Mesothelial cell of epicardium (in vitro differentiated cells): ENCODE measurements at regions not wholly inside any gene's neighbourhood (a gene's known extent, or its start where the extent isn't known, plus 50 kb on each side); places are given as distances from the start of the nearest gene placed in this dataset.

ENCODE experiments used
- DNase-seq, 2 experiments: peaks; one replicate each; pipeline ENCODE4 v3.0.0; 2021; ENCODE audit warnings: low spot score in 2 of 2; ENCODE audit not compliant: unreplicated experiment in 2 of 2
- H3K27ac Mint-ChIP-seq: 2 replicates; pipeline ENCODE4 v1.8.0; 2021; ENCODE audit warnings: mixed read lengths
- H3K27me3 Mint-ChIP-seq: 2 replicates; pipeline ENCODE4 v1.8.0; 2021; ENCODE audit warnings: low read depth, mixed read lengths
- H3K36me3 Mint-ChIP-seq: 2 replicates; pipeline ENCODE4 v1.8.0; 2021; ENCODE audit warnings: mixed read lengths
- H3K4me1 Mint-ChIP-seq: 2 replicates; pipeline ENCODE4 v1.8.0; 2021; ENCODE audit warnings: mixed read lengths
- H3K4me3 Mint-ChIP-seq: 2 replicates; pipeline ENCODE4 v1.8.0; 2021; ENCODE audit warnings: mild to moderate bottlenecking, moderate library complexity, mixed read lengths
- H3K9me3 Mint-ChIP-seq: 2 replicates; pipeline ENCODE4 v1.8.0; 2021; ENCODE audit warnings: mixed read lengths
- TF ChIP-seq, protein P1 (sequence below): fragments of 200-600 bp; sonication (generic); IDR thresholded peaks from one replicate; pipeline ENCODE4 v1.5.0; 2021; ENCODE audit warnings: antibody characterized with exemption; ENCODE audit not compliant: unreplicated experiment

GRCh38 chr1:81585371-81585770 lies 215.4 kb upstream of the ADGRL2 start:
- peaks cover 40% of the 10 kb centered on the region for H3K4me1 Mint-ChIP-seq
- peaks cover 5% of the 10 kb centered on the region for H3K9me3 Mint-ChIP-seq
- TF ChIP-seq, protein P1, sequence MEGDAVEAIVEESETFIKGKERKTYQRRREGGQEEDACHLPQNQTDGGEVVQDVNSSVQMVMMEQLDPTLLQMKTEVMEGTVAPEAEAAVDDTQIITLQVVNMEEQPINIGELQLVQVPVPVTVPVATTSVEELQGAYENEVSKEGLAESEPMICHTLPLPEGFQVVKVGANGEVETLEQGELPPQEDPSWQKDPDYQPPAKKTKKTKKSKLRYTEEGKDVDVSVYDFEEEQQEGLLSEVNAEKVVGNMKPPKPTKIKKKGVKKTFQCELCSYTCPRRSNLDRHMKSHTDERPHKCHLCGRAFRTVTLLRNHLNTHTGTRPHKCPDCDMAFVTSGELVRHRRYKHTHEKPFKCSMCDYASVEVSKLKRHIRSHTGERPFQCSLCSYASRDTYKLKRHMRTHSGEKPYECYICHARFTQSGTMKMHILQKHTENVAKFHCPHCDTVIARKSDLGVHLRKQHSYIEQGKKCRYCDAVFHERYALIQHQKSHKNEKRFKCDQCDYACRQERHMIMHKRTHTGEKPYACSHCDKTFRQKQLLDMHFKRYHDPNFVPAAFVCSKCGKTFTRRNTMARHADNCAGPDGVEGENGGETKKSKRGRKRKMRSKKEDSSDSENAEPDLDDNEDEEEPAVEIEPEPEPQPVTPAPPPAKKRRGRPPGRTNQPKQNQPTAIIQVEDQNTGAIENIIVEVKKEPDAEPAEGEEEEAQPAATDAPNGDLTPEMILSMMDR = no peak
- H3K4me3 Mint-ChIP-seq = no peak overlapping the region
- H3K27me3 Mint-ChIP-seq = no peaks in the 10 kb centered on the region
- H3K36me3 Mint-ChIP-seq = no peaks in the 10 kb centered on the region
- H3K27ac Mint-ChIP-seq = no peak overlapping the region
- DNase-seq = no peak

DNA sequence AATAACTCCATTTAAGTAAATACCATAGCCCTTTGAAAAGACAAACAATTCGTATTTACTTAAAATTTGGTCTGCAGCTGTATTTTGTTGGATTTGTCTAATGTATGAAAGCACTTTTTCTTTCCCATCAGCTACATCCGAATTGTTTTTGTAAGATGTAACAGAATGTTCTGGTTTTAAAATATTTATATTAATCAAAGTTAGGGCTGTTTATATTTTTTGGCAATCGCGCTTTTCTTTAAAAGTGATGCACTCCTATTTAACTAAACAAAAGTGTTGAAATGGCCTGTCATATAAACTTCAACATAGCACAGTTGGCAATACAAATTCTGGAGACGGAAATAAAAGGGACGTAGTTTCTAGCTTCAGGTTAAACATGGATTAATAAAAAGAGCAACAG lies 216.3 kb upstream of the ADGRL2 start:
- H3K27ac Mint-ChIP-seq = no peak overlapping the region
- DNase-seq = no peak
- no peaks in the 10 kb centered on the region for H3K9me3 Mint-ChIP-seq

GRCh38 chr1:81583878-81584277 lies 216.9 kb upstream of the ADGRL2 start:
- Mint-ChIP-seq H3K36me3 (no peaks in the 10 kb centered on the region), H3K4me3 (no peak overlapping the region), H3K9me3 (no peaks in the 10 kb centered on the region), H3K4me1 (peaks cover 44% of the 10 kb centered on the region), H3K27ac (no peak overlapping the region), H3K27me3 (no peaks in the 10 kb centered on the region)
- no peak for DNase-seq
- TF ChIP-seq, protein P1 = no peak

More for the DNA sequence above, 216.3 kb upstream of the ADGRL2 start:
- H3K4me1 Mint-ChIP-seq = peaks cover 44% of the 10 kb centered on the region
- no peak overlapping the region for H3K4me3 Mint-ChIP-seq
- TF ChIP-seq, protein P1 = no peak
- no peaks in the 10 kb centered on the region for H3K27me3 Mint-ChIP-seq
- no peaks in the 10 kb centered on the region for H3K36me3 Mint-ChIP-seq

DNA sequence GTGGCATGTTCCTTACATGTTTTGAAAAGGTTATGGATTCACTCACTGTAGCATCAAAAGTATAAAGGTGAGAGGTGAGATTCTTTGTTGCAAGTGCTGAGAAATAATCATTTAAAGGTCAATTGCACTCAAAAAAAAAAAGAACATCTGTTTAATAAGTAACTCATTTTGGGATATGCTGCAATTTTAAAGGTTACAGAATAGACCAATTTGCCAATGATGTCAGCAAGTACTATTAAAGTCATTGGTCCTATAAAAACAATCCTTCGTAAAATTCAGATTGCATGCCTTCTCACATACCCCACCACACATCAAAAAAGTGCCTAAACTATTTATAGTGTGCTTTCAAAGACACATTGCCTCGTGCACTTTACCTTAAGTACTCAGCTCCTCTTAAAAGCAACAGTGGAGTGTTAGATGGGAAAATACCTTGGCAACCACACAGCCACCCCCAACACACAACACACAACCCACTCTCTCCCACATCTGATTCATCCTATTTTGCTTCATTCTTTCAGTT lies 218.2 kb upstream of the ADGRL2 start:
- H3K36me3 Mint-ChIP-seq = no peaks in the 10 kb centered on the region
- H3K27ac Mint-ChIP-seq = no peak overlapping the region
- H3K4me1 Mint-ChIP-seq = peaks cover 43% of the 10 kb centered on the region
- DNase-seq = no peak
- H3K9me3 Mint-ChIP-seq = no peaks in the 10 kb centered on the region
- TF ChIP-seq, protein P1 = no peak
- H3K27me3 Mint-ChIP-seq = no peaks in the 10 kb centered on the region
- no peak overlapping the region for H3K4me3 Mint-ChIP-seq

GRCh38 chr1:81578867-81579266 lies 221.9 kb upstream of the ADGRL2 start:
- no peak for DNase-seq
- H3K27ac Mint-ChIP-seq = no peak overlapping the region
- no peaks in the 10 kb centered on the region for H3K9me3 Mint-ChIP-seq
- no peaks in the 10 kb centered on the region for H3K27me3 Mint-ChIP-seq
- TF ChIP-seq, protein P1 = no peak
- no peaks in the 10 kb centered on the region for H3K36me3 Mint-ChIP-seq
- H3K4me1 Mint-ChIP-seq = peaks cover 31% of the 10 kb centered on the region
- H3K4me3 Mint-ChIP-seq = no peak overlapping the region

GRCh38 chr1:81577004-81577697 lies 223.6 kb upstream of the ADGRL2 start:
- no peak overlapping the region for H3K4me3 Mint-ChIP-seq
- no peaks in the 10 kb centered on the region for H3K36me3 Mint-ChIP-seq
- no peaks in the 10 kb centered on the region for H3K9me3 Mint-ChIP-seq
- TF ChIP-seq, protein P1 = no peak
- no peak for DNase-seq
- no peaks in the 10 kb centered on the region for H3K27me3 Mint-ChIP-seq
- H3K4me1 Mint-ChIP-seq = peaks cover 24% of the 10 kb centered on the region
- no peak overlapping the region for H3K27ac Mint-ChIP-seq
